ENCODE measurements at regions not wholly inside any gene's neighbourhood (a gene's known extent, or its start where the extent isn't known, plus 50 kb on each side); places are given as distances from the start of the nearest gene placed in this dataset.

DNA sequence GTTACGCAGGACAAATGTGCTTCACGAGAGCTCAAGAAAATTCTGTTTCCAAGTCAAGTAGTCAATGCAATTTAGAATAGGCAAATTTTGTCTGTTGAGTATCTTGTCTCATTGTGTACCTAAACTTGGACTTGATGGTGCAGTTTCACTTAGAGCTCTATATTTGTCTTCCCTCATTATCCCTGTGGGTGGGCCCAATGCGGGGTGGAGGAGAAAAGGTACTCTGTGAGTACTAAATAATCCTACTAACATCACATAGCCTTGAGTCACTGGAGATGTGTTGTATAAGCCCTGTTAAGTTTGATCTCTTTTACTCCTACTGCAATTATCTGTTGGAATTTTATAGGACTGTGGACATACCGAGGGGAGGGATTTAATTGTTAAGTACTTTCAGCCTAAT, 331.2 kb downstream of the METTL15 start:
- TF ChIP-seq, protein P1, sequence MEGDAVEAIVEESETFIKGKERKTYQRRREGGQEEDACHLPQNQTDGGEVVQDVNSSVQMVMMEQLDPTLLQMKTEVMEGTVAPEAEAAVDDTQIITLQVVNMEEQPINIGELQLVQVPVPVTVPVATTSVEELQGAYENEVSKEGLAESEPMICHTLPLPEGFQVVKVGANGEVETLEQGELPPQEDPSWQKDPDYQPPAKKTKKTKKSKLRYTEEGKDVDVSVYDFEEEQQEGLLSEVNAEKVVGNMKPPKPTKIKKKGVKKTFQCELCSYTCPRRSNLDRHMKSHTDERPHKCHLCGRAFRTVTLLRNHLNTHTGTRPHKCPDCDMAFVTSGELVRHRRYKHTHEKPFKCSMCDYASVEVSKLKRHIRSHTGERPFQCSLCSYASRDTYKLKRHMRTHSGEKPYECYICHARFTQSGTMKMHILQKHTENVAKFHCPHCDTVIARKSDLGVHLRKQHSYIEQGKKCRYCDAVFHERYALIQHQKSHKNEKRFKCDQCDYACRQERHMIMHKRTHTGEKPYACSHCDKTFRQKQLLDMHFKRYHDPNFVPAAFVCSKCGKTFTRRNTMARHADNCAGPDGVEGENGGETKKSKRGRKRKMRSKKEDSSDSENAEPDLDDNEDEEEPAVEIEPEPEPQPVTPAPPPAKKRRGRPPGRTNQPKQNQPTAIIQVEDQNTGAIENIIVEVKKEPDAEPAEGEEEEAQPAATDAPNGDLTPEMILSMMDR (IDR thresholded peaks at IDR 0.05; ENCODE audit: low read depth, low read length, poor library complexity, severe bottlenecking): no peak
- no peak for TF ChIP-seq EZH2phosphoT487 (IDR thresholded peaks at IDR 0.05; ENCODE audit: borderline replicate concordance, low read length)

Data from DOHH2 (cell line).